Neuron (in vitro differentiated cells): ENCODE measurements at regions not wholly inside any gene's neighbourhood (a gene's known extent, or its start where the extent isn't known, plus 50 kb on each side); places are given as distances from the start of the nearest gene placed in this dataset.
"Not testable (repeated sequence)": the region's sequence is repeated elsewhere in the genome, so short reads cannot be mapped to it uniquely, and the experiment has no call there.

Source experiments
- H2AFZ ChIP-seq: one replicate; pipeline ENCODE4 v1.6.1; 2013; ENCODE audit warnings: low read depth, mild to moderate bottlenecking, inconsistent platforms, low read length, moderate library complexity
- H3K27me3 ChIP-seq: one replicate; pipeline ENCODE4 v1.6.1; 2013; ENCODE audit warnings: low read length; ENCODE audit not compliant: insufficient read depth
- H3K36me3 ChIP-seq: one replicate; pipeline ENCODE4 v1.6.1; 2013; ENCODE audit warnings: low read length; ENCODE audit not compliant: insufficient read depth
- H3K4me1 ChIP-seq: one replicate; pipeline ENCODE4 v1.6.1; 2013; ENCODE audit warnings: low read length; ENCODE audit not compliant: insufficient read depth
- H3K4me3 ChIP-seq: 2 replicates; pipeline ENCODE4 v1.5.1; 2013; ENCODE audit warnings: mild to moderate bottlenecking, low read length, moderate library complexity
- H3K9me3 ChIP-seq: one replicate; pipeline ENCODE4 v1.6.1; 2013; ENCODE audit warnings: low read length

- H3K4me3 ChIP-seq: no peak overlapping the region
- H3K4me1 ChIP-seq: no peaks in the 10 kb centered on the region
- no peak overlapping the region for H2AFZ ChIP-seq
- H3K36me3 ChIP-seq: no peaks in the 10 kb centered on the region
- H3K9me3 ChIP-seq: no peaks in the 10 kb centered on the region
- no peaks in the 10 kb centered on the region for H3K27me3 ChIP-seq
Observed at GRCh38 chr2:53610260-53610659, 157.3 kb upstream of the CHAC2 start.

GRCh38 chr2:53609551-53609950 lies 158.1 kb upstream of the CHAC2 start:
- Histone ChIP-seq H3K27me3 (no peaks in the 10 kb centered on the region), H3K36me3 (no peaks in the 10 kb centered on the region), H2AFZ (no peak overlapping the region), H3K4me3 (no peak overlapping the region), H3K4me1 (no peaks in the 10 kb centered on the region), H3K9me3 (no peaks in the 10 kb centered on the region)

GRCh38 chr2:53608293-53608692 lies 159.3 kb upstream of the CHAC2 start:
- no peak overlapping the region for H2AFZ ChIP-seq
- no peak overlapping the region for H3K4me3 ChIP-seq
- no peaks in the 10 kb centered on the region for H3K27me3 ChIP-seq
- no peaks in the 10 kb centered on the region for H3K4me1 ChIP-seq
- H3K36me3 ChIP-seq: no peaks in the 10 kb centered on the region
- H3K9me3 ChIP-seq: no peaks in the 10 kb centered on the region

GRCh38 chr2:53600815-53601214 lies 166.8 kb upstream of the CHAC2 start:
- no peak overlapping the region for H2AFZ ChIP-seq
- no peaks in the 10 kb centered on the region for H3K27me3 ChIP-seq
- H3K36me3 ChIP-seq: no peaks in the 10 kb centered on the region
- H3K9me3 ChIP-seq: no peaks in the 10 kb centered on the region
- no peaks in the 10 kb centered on the region for H3K4me1 ChIP-seq
- H3K4me3 ChIP-seq: no peak overlapping the region

GRCh38 chr2:53586733-53587612 lies 180.6 kb upstream of the CHAC2 start:
- H3K27me3 ChIP-seq, H3K9me3 ChIP-seq, H2AFZ ChIP-seq, H3K4me3 ChIP-seq, H3K36me3 ChIP-seq, H3K4me1 ChIP-seq: not testable (repeated sequence)

- no peaks in the 10 kb centered on the region for H3K36me3 ChIP-seq
- H3K27me3 ChIP-seq: no peaks in the 10 kb centered on the region
- H2AFZ ChIP-seq: no peak overlapping the region
- H3K4me1 ChIP-seq: no peaks in the 10 kb centered on the region
- no peak overlapping the region for H3K4me3 ChIP-seq
- no peaks in the 10 kb centered on the region for H3K9me3 ChIP-seq
Observed at GRCh38 chr2:53584986-53585385, 182.6 kb upstream of the CHAC2 start.

GRCh38 chr2:53583583-53583982 lies 184.0 kb upstream of the CHAC2 start:
- H3K4me1 ChIP-seq: no peaks in the 10 kb centered on the region
- no peaks in the 10 kb centered on the region for H3K36me3 ChIP-seq
- no peaks in the 10 kb centered on the region for H3K27me3 ChIP-seq
- no peak overlapping the region for H2AFZ ChIP-seq
- H3K9me3 ChIP-seq: no peaks in the 10 kb centered on the region
- H3K4me3 ChIP-seq: no peak overlapping the region

- Histone ChIP-seq H3K27me3 (no peaks in the 10 kb centered on the region), H3K9me3 (no peaks in the 10 kb centered on the region), H2AFZ (no peak overlapping the region), H3K4me1 (no peaks in the 10 kb centered on the region), H3K36me3 (no peaks in the 10 kb centered on the region), H3K4me3 (no peak overlapping the region)
Observed at GRCh38 chr2:53582556-53582955, 185.0 kb upstream of the CHAC2 start.

GRCh38 chr2:53576166-53576565 lies 191.4 kb upstream of the CHAC2 start:
- Histone ChIP-seq H3K27me3 (no peaks in the 10 kb centered on the region), H2AFZ (no peak overlapping the region), H3K36me3 (no peaks in the 10 kb centered on the region), H3K4me1 (peaks cover 9% of the 10 kb centered on the region), H3K9me3 (no peaks in the 10 kb centered on the region), H3K4me3 (no peak overlapping the region)

- Histone ChIP-seq H3K4me1 (peaks cover 9% of the 10 kb centered on the region), H3K4me3 (no peak overlapping the region), H2AFZ (no peak overlapping the region), H3K9me3 (no peaks in the 10 kb centered on the region), H3K27me3 (no peaks in the 10 kb centered on the region), H3K36me3 (no peaks in the 10 kb centered on the region)
Observed at GRCh38 chr2:53575721-53576124, 191.9 kb upstream of the CHAC2 start.

- no peaks in the 10 kb centered on the region for H3K36me3 ChIP-seq
- H3K4me3 ChIP-seq: no peak overlapping the region
- H3K4me1 ChIP-seq: peaks cover 9% of the 10 kb centered on the region
- no peaks in the 10 kb centered on the region for H3K9me3 ChIP-seq
- no peaks in the 10 kb centered on the region for H3K27me3 ChIP-seq
- no peak overlapping the region for H2AFZ ChIP-seq
Observed at GRCh38 chr2:53572696-53573095, 194.9 kb upstream of the CHAC2 start.

GRCh38 chr2:53569957-53570727 lies 197.5 kb upstream of the CHAC2 start:
- Histone ChIP-seq H3K4me1 (no peaks in the 10 kb centered on the region), H3K27me3 (no peaks in the 10 kb centered on the region), H3K9me3 (no peaks in the 10 kb centered on the region), H3K4me3 (no peak overlapping the region), H3K36me3 (no peaks in the 10 kb centered on the region), H2AFZ (no peak overlapping the region)

GRCh38 chr2:53568469-53568868 lies 199.1 kb upstream of the CHAC2 start:
- H3K4me1 ChIP-seq: no peaks in the 10 kb centered on the region

More at GRCh38 chr2:53568469-53568868, 199.1 kb upstream of the CHAC2 start:
- no peaks in the 10 kb centered on the region for H3K27me3 ChIP-seq
- H2AFZ ChIP-seq: no peak overlapping the region
- no peaks in the 10 kb centered on the region for H3K9me3 ChIP-seq
- H3K4me3 ChIP-seq: no peak overlapping the region
- H3K36me3 ChIP-seq: no peaks in the 10 kb centered on the region
